ENCODE measurements at regions not wholly inside any gene's neighbourhood (a gene's known extent, or its start where the extent isn't known, plus 50 kb on each side); places are given as distances from the start of the nearest gene placed in this dataset.

DNA sequence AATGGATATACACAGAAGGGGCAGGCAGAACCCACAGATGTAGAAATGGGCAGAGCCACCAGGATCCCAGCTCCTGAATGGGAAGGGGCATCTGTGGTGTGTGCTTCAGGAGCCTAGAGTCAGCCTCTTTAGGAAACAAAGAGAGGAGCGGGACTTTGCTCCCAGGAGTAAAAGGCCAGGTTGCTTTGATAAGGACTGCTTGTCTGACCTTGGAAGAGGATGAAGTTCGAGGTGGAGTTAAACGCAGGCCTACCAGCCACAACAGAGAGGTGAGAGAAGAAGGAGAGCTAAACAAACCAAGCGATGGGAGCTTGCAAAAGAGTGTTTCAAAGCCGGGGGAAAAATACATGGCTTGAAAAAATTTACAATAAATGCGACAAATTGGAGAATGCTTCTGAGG is 49.9 kb upstream of the TMPRSS2 start (continued):
- TF ChIP-seq, protein P1, sequence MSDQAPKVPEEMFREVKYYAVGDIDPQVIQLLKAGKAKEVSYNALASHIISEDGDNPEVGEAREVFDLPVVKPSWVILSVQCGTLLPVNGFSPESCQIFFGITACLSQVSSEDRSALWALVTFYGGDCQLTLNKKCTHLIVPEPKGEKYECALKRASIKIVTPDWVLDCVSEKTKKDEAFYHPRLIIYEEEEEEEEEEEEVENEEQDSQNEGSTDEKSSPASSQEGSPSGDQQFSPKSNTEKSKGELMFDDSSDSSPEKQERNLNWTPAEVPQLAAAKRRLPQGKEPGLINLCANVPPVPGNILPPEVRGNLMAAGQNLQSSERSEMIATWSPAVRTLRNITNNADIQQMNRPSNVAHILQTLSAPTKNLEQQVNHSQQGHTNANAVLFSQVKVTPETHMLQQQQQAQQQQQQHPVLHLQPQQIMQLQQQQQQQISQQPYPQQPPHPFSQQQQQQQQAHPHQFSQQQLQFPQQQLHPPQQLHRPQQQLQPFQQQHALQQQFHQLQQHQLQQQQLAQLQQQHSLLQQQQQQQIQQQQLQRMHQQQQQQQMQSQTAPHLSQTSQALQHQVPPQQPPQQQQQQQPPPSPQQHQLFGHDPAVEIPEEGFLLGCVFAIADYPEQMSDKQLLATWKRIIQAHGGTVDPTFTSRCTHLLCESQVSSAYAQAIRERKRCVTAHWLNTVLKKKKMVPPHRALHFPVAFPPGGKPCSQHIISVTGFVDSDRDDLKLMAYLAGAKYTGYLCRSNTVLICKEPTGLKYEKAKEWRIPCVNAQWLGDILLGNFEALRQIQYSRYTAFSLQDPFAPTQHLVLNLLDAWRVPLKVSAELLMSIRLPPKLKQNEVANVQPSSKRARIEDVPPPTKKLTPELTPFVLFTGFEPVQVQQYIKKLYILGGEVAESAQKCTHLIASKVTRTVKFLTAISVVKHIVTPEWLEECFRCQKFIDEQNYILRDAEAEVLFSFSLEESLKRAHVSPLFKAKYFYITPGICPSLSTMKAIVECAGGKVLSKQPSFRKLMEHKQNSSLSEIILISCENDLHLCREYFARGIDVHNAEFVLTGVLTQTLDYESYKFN (CRISPR knock-in tag; conservative IDR thresholded peaks at IDR 0.05) = 0 out of 2 replicates have a peak, but pooled peaks have one; percentile 15

All from HepG2 (cell line).